ENCODE measurements at regions not wholly inside any gene's neighbourhood (a gene's known extent, or its start where the extent isn't known, plus 50 kb on each side); places are given as distances from the start of the nearest gene placed in this dataset.

- no peak for DNase-seq
Observed at GRCh38 chr4:41883988-41884734, 51.1 kb upstream of the TMEM33 start.

- peak; percentile 33 to 40 for DNase-seq
Observed at GRCh38 chr4:41882625-41883347, 52.4 kb upstream of the TMEM33 start.

- DNase-seq: no peak
Observed at GRCh38 chr4:41881981-41882624, 53.1 kb upstream of the TMEM33 start.

- no peak for DNase-seq
Observed at GRCh38 chr4:41880840-41881831, 54.1 kb upstream of the TMEM33 start.

GRCh38 chr4:41880022-41880837 is 55.0 kb upstream of the TMEM33 start:
- no peak for DNase-seq

- DNase-seq: no peak
Observed at GRCh38 chr4:41879552-41879951, 55.7 kb upstream of the TMEM33 start.

- no peak for DNase-seq
Observed at GRCh38 chr4:41878991-41879491, 56.2 kb upstream of the TMEM33 start.

- DNase-seq: no peak
Observed at GRCh38 chr4:41878170-41878969, 56.9 kb upstream of the TMEM33 start.

- no peak for DNase-seq
Observed at GRCh38 chr4:41877020-41877796, 58.0 kb upstream of the TMEM33 start.

GRCh38 chr4:41874873-41875272 is 60.4 kb upstream of the TMEM33 start:
- no peak for DNase-seq

- no peak for DNase-seq
Observed at GRCh38 chr4:41874398-41874797, 60.8 kb upstream of the TMEM33 start.

GRCh38 chr4:41873380-41874295 is 61.6 kb upstream of the TMEM33 start:
- no peak for DNase-seq

- no peak for DNase-seq
Observed at GRCh38 chr4:41870035-41870434, 65.2 kb upstream of the TMEM33 start.

GRCh38 chr4:41866799-41867677 is 68.2 kb upstream of the TMEM33 start:
- DNase-seq: no peak

GRCh38 chr4:41865981-41866798 is 69.0 kb upstream of the TMEM33 start:
- no peak for DNase-seq

GRCh38 chr4:41865306-41865980 is 69.8 kb upstream of the TMEM33 start:
- DNase-seq: no peak
